Keratinocyte (primary cell): ENCODE measurements at regions not wholly inside any gene's neighbourhood (a gene's known extent, or its start where the extent isn't known, plus 50 kb on each side); places are given as distances from the start of the nearest gene placed in this dataset.

Experiments used
- DNase-seq: peaks from one replicate; pipeline ENCODE4 v3.0.0-alpha.2; 2011; ENCODE audit warnings: low read depth, missing footprints, low spot score
- FAIRE-seq: peaks from 2 replicates; lab custom pipeline; 2011; peaks lifted over from hg19 to GRCh38; lab: Jason Lieb, UNC
- H2AFZ ChIP-seq: 2 replicates; pipeline ENCODE4 v1.6.0; 2012; ENCODE audit warnings: low read length, control low read depth, inconsistent platforms; ENCODE audit not compliant: control insufficient read depth
- H3K27ac ChIP-seq: 2 replicates; pipeline ENCODE4 v1.5.1; 2011; ENCODE audit warnings: low read length; ENCODE audit not compliant: control insufficient read depth, insufficient read depth
- H3K27me3 ChIP-seq: 3 replicates; pipeline ENCODE4 v1.6.0; 2011; ENCODE audit warnings: low read length; ENCODE audit not compliant: control insufficient read depth, insufficient read depth; ENCODE audit errors: extremely low read depth
- H3K36me3 ChIP-seq, 2 experiments: 2 replicates in 1 of 2; 3 replicates in 1 of 2; pipeline ENCODE4 v1.5.1; 2011; ENCODE audit warnings: low read length in 2 of 2, mild to moderate bottlenecking in 1 of 2; ENCODE audit not compliant: control insufficient read depth in 2 of 2, insufficient read depth in 2 of 2; ENCODE audit errors: extremely low read depth in 1 of 2
- H3K4me1 ChIP-seq: 3 replicates; pipeline ENCODE4 v1.5.1; 2011; ENCODE audit warnings: low read length; ENCODE audit not compliant: control insufficient read depth, insufficient read depth; ENCODE audit errors: extremely low read depth
- H3K4me2 ChIP-seq: 3 replicates; pipeline ENCODE4 v1.6.0; 2011; ENCODE audit warnings: low read depth, low read length; ENCODE audit not compliant: control insufficient read depth, insufficient read depth; ENCODE audit errors: extremely low read depth
- H3K4me3 ChIP-seq, 3 experiments: fragments of 200-600 bp in 1 of 3; sonication (generic) in 1 of 3; 2 replicates in 2 of 3; 3 replicates in 1 of 3; pipeline ENCODE4 v1.5.1; 2011 to 2016; ENCODE audit warnings: low read length in 3 of 3, mild to moderate bottlenecking in 3 of 3, control low read depth in 2 of 3, inconsistent platforms in 1 of 3, low read depth in 1 of 3, mixed read lengths in 1 of 3, mixed run types in 1 of 3, moderate library complexity in 1 of 3; ENCODE audit not compliant: control insufficient read depth in 2 of 3, insufficient read depth in 2 of 3; ENCODE audit errors: extremely low read depth in 1 of 3
- H3K79me2 ChIP-seq: 2 replicates; pipeline ENCODE4 v1.6.0; 2012; ENCODE audit warnings: low read length; ENCODE audit not compliant: control insufficient read depth, insufficient read depth
- H3K9ac ChIP-seq: 3 replicates; pipeline ENCODE4 v1.6.0; 2011; ENCODE audit warnings: low read length; ENCODE audit not compliant: control insufficient read depth, insufficient read depth; ENCODE audit errors: extremely low read depth
- H3K9me1 ChIP-seq: 3 replicates; pipeline ENCODE4 v1.6.0; 2011; ENCODE audit warnings: low read length; ENCODE audit not compliant: control insufficient read depth, insufficient read depth; ENCODE audit errors: extremely low read depth
- H3K9me3 ChIP-seq: 2 replicates; pipeline ENCODE4 v1.5.1; 2012; ENCODE audit warnings: low read depth, low read length; ENCODE audit not compliant: control insufficient read depth
- H4K20me1 ChIP-seq: 3 replicates; pipeline ENCODE4 v1.6.0; 2011; ENCODE audit warnings: low read length; ENCODE audit not compliant: control insufficient read depth, insufficient read depth; ENCODE audit errors: extremely low read depth
- EZH2 ChIP-seq: IDR thresholded peaks from one replicate; pipeline ENCODE4 v1.6.1; 2012; ENCODE audit warnings: inconsistent platforms, mild to moderate bottlenecking, low read length, moderate library complexity
- dilution Hi-C: fragments of 300-500 bp; cut with MboI; formaldehyde crosslinking; loops from one replicate; pipeline ENCODE4 v1.7.0; 2020; ENCODE audit warnings: low sequenced_read_pairs; ENCODE audit not compliant: extremely low pct_ligation_motif_present
- TF ChIP-seq, protein P1 (sequence below), 3 experiments: IDR thresholded peaks in 1 of 3; conservative IDR thresholded peaks in 1 of 3; optimal IDR thresholded peaks in 1 of 3; 2 replicates in 2 of 3; 3 replicates in 1 of 3; pipeline versions ENCODE3 to v1.5.1; 2011; ENCODE audit warnings: low read length in 3 of 3, mild to moderate bottlenecking in 3 of 3, moderate library complexity in 2 of 3, control low read depth in 1 of 3, inconsistent platforms in 1 of 3; ENCODE audit not compliant: insufficient read depth in 2 of 3; ENCODE audit errors: extremely low read depth in 1 of 3

DNA sequence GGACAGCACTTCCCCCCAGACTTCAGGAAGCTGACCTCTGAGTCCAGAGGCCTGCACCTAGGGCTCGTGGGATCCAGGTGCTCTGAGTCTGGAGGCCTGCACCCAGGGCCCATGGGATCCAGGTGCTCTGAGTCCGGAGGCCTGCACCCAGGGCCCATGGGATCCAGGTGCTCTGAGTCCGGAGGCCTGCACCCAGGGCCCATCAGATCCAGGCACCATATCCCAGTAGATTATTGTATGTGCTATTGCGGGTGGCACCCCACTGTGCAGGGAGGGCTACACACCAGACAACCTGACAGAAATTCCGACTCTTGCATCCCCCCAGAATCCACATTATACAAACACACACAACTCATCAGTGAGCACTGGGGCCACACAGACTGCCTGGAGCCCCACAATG is 515.2 kb downstream of the EIPR1 start:
- Histone ChIP-seq H3K36me3 (no peaks in the 10 kb centered on the region), H3K4me3 (no peak overlapping the region), H2AFZ (no peak overlapping the region), H4K20me1 (no peaks in the 10 kb centered on the region), H3K27me3 (no peaks in the 10 kb centered on the region), H3K9ac (no peak overlapping the region), H3K9me1 (no peaks in the 10 kb centered on the region), H3K9me3 (peaks cover 3% of the 10 kb centered on the region), H3K4me1 (no peaks in the 10 kb centered on the region), H3K79me2 (no peaks in the 10 kb centered on the region), H3K4me2 (no peak overlapping the region), H3K27ac (no peak overlapping the region)
- TF ChIP-seq, protein P1, sequence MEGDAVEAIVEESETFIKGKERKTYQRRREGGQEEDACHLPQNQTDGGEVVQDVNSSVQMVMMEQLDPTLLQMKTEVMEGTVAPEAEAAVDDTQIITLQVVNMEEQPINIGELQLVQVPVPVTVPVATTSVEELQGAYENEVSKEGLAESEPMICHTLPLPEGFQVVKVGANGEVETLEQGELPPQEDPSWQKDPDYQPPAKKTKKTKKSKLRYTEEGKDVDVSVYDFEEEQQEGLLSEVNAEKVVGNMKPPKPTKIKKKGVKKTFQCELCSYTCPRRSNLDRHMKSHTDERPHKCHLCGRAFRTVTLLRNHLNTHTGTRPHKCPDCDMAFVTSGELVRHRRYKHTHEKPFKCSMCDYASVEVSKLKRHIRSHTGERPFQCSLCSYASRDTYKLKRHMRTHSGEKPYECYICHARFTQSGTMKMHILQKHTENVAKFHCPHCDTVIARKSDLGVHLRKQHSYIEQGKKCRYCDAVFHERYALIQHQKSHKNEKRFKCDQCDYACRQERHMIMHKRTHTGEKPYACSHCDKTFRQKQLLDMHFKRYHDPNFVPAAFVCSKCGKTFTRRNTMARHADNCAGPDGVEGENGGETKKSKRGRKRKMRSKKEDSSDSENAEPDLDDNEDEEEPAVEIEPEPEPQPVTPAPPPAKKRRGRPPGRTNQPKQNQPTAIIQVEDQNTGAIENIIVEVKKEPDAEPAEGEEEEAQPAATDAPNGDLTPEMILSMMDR (optimal IDR thresholded peaks at IDR 0.05 in 1 of 3, IDR thresholded peaks at IDR 0.05 in 1 of 3, conservative IDR thresholded peaks at IDR 0.05 in 1 of 3; ENCODE audit: extremely low read depth in 1 of 3, insufficient read depth in 2 of 3, low read length in 3 of 3): no peak
- no peak for TF ChIP-seq EZH2
- DNase-seq (no peak), FAIRE-seq (no peak)
- dilution Hi-C loops: no loop called here

DNA sequence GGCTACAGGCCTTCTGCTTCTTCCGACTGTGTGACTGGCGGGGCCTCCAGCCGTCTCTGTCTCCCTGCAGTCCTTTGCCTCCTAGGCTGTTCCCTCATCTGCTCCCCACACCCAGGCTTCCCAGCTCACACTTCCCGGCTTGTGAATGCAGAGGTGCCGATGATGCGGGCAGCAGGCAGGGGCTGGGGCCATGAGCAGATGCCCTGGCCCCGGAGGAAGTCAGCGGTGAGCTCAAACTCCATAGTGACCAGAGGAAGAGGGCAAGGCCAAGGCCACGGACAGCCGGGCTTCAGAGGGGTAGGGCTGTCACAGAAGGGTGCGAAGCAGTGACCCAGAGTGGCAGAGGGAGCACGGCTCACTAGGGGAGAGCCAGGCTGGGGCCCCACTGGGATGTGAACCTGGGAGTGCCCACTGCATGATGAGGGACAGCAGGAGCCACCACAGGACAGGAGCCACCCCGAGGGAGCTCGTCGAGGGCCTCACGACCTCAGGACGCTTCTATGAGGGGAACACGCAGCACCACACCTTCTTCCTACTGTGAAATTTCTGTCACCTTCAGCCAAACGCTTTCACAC is 515.9 kb downstream of the EIPR1 start:
- dilution Hi-C loops: no loop called here
- Histone ChIP-seq H3K27ac (no peak overlapping the region), H3K9me1 (no peaks in the 10 kb centered on the region), H3K9me3 (peaks cover 3% of the 10 kb centered on the region), H3K27me3 (no peaks in the 10 kb centered on the region), H3K4me2 (no peak overlapping the region), H3K36me3 (no peaks in the 10 kb centered on the region), H3K4me3 (no peak overlapping the region), H3K9ac (no peak overlapping the region), H4K20me1 (no peaks in the 10 kb centered on the region), H2AFZ (no peak overlapping the region), H3K79me2 (no peaks in the 10 kb centered on the region), H3K4me1 (no peaks in the 10 kb centered on the region)
- TF ChIP-seq, protein P1 (optimal IDR thresholded peaks at IDR 0.05 in 1 of 3, IDR thresholded peaks at IDR 0.05 in 1 of 3, conservative IDR thresholded peaks at IDR 0.05 in 1 of 3; ENCODE audit: extremely low read depth in 1 of 3, insufficient read depth in 2 of 3, low read length in 3 of 3): no peak
- TF ChIP-seq EZH2: no peak
- FAIRE-seq: no peak
- DNase-seq: no peak
